ENCODE measurements at regions not wholly inside any gene's neighbourhood (a gene's known extent, or its start where the extent isn't known, plus 50 kb on each side); places are given as distances from the start of the nearest gene placed in this dataset.
"Not testable (repeated sequence)": the region's sequence is repeated elsewhere in the genome, so short reads cannot be mapped to it uniquely, and the experiment has no call there.

GRCh38 chr18:35807811-35808335, 164.6 kb upstream of the RMP24 start:
- peaks cover 11% of the 10 kb centered on the region for H3K4me1 Mint-ChIP-seq
- H3K36me3 Mint-ChIP-seq: no peaks in the 10 kb centered on the region
- ATAC-seq (no peak), DNase-seq (no peak)
- no peak overlapping the region for H3K27ac Mint-ChIP-seq
- no peaks in the 10 kb centered on the region for H3K9me3 Mint-ChIP-seq (ENCODE audit: low read depth)
- CTCF ChIA-PET: no interaction called here
- no peak overlapping the region for H3K4me3 Mint-ChIP-seq
- peaks cover 18% of the 10 kb centered on the region for H3K27me3 Mint-ChIP-seq

GRCh38 chr18:35808796-35809195, 163.7 kb upstream of the RMP24 start:
- ATAC-seq: no peak
- no peaks in the 10 kb centered on the region for H3K36me3 Mint-ChIP-seq
- peaks cover 16% of the 10 kb centered on the region for H3K27me3 Mint-ChIP-seq
- no peak overlapping the region for H3K4me3 Mint-ChIP-seq
- H3K4me1 Mint-ChIP-seq: peaks cover 11% of the 10 kb centered on the region
- CTCF ChIA-PET: no interaction called here
- no peak overlapping the region for H3K27ac Mint-ChIP-seq
- H3K9me3 Mint-ChIP-seq (ENCODE audit: low read depth): no peaks in the 10 kb centered on the region
- DNase-seq: no peak

GRCh38 chr18:35810520-35810919, 162.0 kb upstream of the RMP24 start:
- ATAC-seq (no peak), DNase-seq (no peak)
- Mint-ChIP-seq H3K4me1 (peaks cover 11% of the 10 kb centered on the region), H3K27ac (no peak overlapping the region), H3K36me3 (no peaks in the 10 kb centered on the region), H3K4me3 (no peak overlapping the region), H3K27me3 (peaks cover 12% of the 10 kb centered on the region), H3K9me3 (ENCODE audit: low read depth) (no peaks in the 10 kb centered on the region)
- CTCF ChIA-PET: interaction anchor here (0.7 kb wide), 1 partner anchor 13 kb away, joined by 3 read pairs; no protein-coding TSS in a partner anchor

GRCh38 chr18:35811896-35812295, 160.6 kb upstream of the RMP24 start:
- H3K4me1 Mint-ChIP-seq: peaks cover 11% of the 10 kb centered on the region
- H3K36me3 Mint-ChIP-seq: no peaks in the 10 kb centered on the region
- H3K27ac Mint-ChIP-seq: no peak overlapping the region
- no peak for ATAC-seq
- H3K27me3 Mint-ChIP-seq: peaks cover 12% of the 10 kb centered on the region
- CTCF ChIA-PET: no interaction called here
- no peak for DNase-seq
- no peaks in the 10 kb centered on the region for H3K9me3 Mint-ChIP-seq (ENCODE audit: low read depth)
- no peak overlapping the region for H3K4me3 Mint-ChIP-seq

GRCh38 chr18:35815011-35815410, 157.5 kb upstream of the RMP24 start:
- H3K9me3 Mint-ChIP-seq (ENCODE audit: low read depth); H3K4me3 Mint-ChIP-seq; H3K36me3 Mint-ChIP-seq; CTCF ChIA-PET; ATAC-seq; DNase-seq; H3K27ac Mint-ChIP-seq; H3K27me3 Mint-ChIP-seq; H3K4me1 Mint-ChIP-seq: not testable (repeated sequence)

GRCh38 chr18:35816003-35816402, 156.5 kb upstream of the RMP24 start:
- ATAC-seq (no peak), DNase-seq (no peak)
- H3K27ac Mint-ChIP-seq: no peak overlapping the region
- no peaks in the 10 kb centered on the region for H3K4me1 Mint-ChIP-seq
- no peaks in the 10 kb centered on the region for H3K36me3 Mint-ChIP-seq
- H3K27me3 Mint-ChIP-seq: peaks cover 8% of the 10 kb centered on the region
- no peaks in the 10 kb centered on the region for H3K9me3 Mint-ChIP-seq (ENCODE audit: low read depth)
- CTCF ChIA-PET: no interaction called here
- no peak overlapping the region for H3K4me3 Mint-ChIP-seq

GRCh38 chr18:35817604-35818352, 154.7 kb upstream of the RMP24 start:
- no peak overlapping the region for H3K27ac Mint-ChIP-seq
- H3K27me3 Mint-ChIP-seq: peaks cover 4% of the 10 kb centered on the region
- no peak overlapping the region for H3K4me3 Mint-ChIP-seq
- DNase-seq (no peak), ATAC-seq (no peak)
- no peaks in the 10 kb centered on the region for H3K36me3 Mint-ChIP-seq
- CTCF ChIA-PET: no interaction called here
- H3K9me3 Mint-ChIP-seq (ENCODE audit: low read depth): no peaks in the 10 kb centered on the region
- no peaks in the 10 kb centered on the region for H3K4me1 Mint-ChIP-seq

GRCh38 chr18:35818353-35818667, 154.2 kb upstream of the RMP24 start:
- CTCF ChIA-PET: no interaction called here
- no peaks in the 10 kb centered on the region for H3K36me3 Mint-ChIP-seq
- H3K4me3 Mint-ChIP-seq: no peak overlapping the region
- no peak for DNase-seq
- peaks cover 4% of the 10 kb centered on the region for H3K27me3 Mint-ChIP-seq
- H3K27ac Mint-ChIP-seq: no peak overlapping the region
- H3K4me1 Mint-ChIP-seq: no peaks in the 10 kb centered on the region
- ATAC-seq: no peak
- H3K9me3 Mint-ChIP-seq (ENCODE audit: low read depth): no peaks in the 10 kb centered on the region

GRCh38 chr18:35822413-35822812, 150.1 kb upstream of the RMP24 start:
- Mint-ChIP-seq H3K4me1 (no peaks in the 10 kb centered on the region), H3K27me3 (peaks cover 4% of the 10 kb centered on the region), H3K36me3 (no peaks in the 10 kb centered on the region), H3K27ac (no peak overlapping the region), H3K4me3 (no peak overlapping the region), H3K9me3 (ENCODE audit: low read depth) (no peaks in the 10 kb centered on the region)
- ATAC-seq (no peak), DNase-seq (no peak)
- CTCF ChIA-PET: no interaction called here

- Mint-ChIP-seq H3K9me3 (ENCODE audit: low read depth) (no peaks in the 10 kb centered on the region), H3K4me3 (no peak overlapping the region), H3K27ac (no peak overlapping the region), H3K4me1 (no peaks in the 10 kb centered on the region), H3K27me3 (no peaks in the 10 kb centered on the region), H3K36me3 (no peaks in the 10 kb centered on the region)
- DNase-seq: no peak
- CTCF ChIA-PET: no interaction called here
- ATAC-seq: no peak
These were observed 146.0 kb upstream of the RMP24 start for GRCh38 chr18:35826477-35826876.

- no peaks in the 10 kb centered on the region for H3K4me1 Mint-ChIP-seq
- H3K27me3 Mint-ChIP-seq: no peaks in the 10 kb centered on the region
- DNase-seq (no peak), ATAC-seq (no peak)
- H3K4me3 Mint-ChIP-seq: no peak overlapping the region
- CTCF ChIA-PET: no interaction called here
- H3K36me3 Mint-ChIP-seq: no peaks in the 10 kb centered on the region
- H3K27ac Mint-ChIP-seq: no peak overlapping the region
- H3K9me3 Mint-ChIP-seq (ENCODE audit: low read depth): no peaks in the 10 kb centered on the region
These were observed 145.1 kb upstream of the RMP24 start for GRCh38 chr18:35827275-35827902.

- CTCF ChIA-PET: no interaction called here
- no peaks in the 10 kb centered on the region for H3K36me3 Mint-ChIP-seq
- no peak overlapping the region for H3K4me3 Mint-ChIP-seq
- no peaks in the 10 kb centered on the region for H3K4me1 Mint-ChIP-seq
- DNase-seq (no peak), ATAC-seq (no peak)
- peaks cover 3% of the 10 kb centered on the region for H3K9me3 Mint-ChIP-seq (ENCODE audit: low read depth)
- H3K27me3 Mint-ChIP-seq: no peaks in the 10 kb centered on the region
- H3K27ac Mint-ChIP-seq: no peak overlapping the region
These were observed 144.6 kb upstream of the RMP24 start for GRCh38 chr18:35827903-35828275.

GRCh38 chr18:35828591-35828990, 143.9 kb upstream of the RMP24 start:
- Mint-ChIP-seq H3K27ac (no peak overlapping the region), H3K36me3 (no peaks in the 10 kb centered on the region), H3K4me3 (no peak overlapping the region), H3K9me3 (ENCODE audit: low read depth) (peaks cover 3% of the 10 kb centered on the region), H3K4me1 (no peaks in the 10 kb centered on the region), H3K27me3 (no peaks in the 10 kb centered on the region)
- ATAC-seq: no peak
- no peak for DNase-seq
- CTCF ChIA-PET: no interaction called here

- ATAC-seq: no peak
- Mint-ChIP-seq H3K27ac (no peak overlapping the region), H3K4me1 (no peaks in the 10 kb centered on the region), H3K36me3 (no peaks in the 10 kb centered on the region), H3K4me3 (no peak overlapping the region), H3K27me3 (peaks cover 12% of the 10 kb centered on the region), H3K9me3 (ENCODE audit: low read depth) (peaks cover 3% of the 10 kb centered on the region)
- CTCF ChIA-PET: no interaction called here
- no peak for DNase-seq
These were observed 137.1 kb upstream of the RMP24 start for GRCh38 chr18:35835366-35835765.
